ENCODE measurements at regions not wholly inside any gene's neighbourhood (a gene's known extent, or its start where the extent isn't known, plus 50 kb on each side); places are given as distances from the start of the nearest gene placed in this dataset.

DNA sequence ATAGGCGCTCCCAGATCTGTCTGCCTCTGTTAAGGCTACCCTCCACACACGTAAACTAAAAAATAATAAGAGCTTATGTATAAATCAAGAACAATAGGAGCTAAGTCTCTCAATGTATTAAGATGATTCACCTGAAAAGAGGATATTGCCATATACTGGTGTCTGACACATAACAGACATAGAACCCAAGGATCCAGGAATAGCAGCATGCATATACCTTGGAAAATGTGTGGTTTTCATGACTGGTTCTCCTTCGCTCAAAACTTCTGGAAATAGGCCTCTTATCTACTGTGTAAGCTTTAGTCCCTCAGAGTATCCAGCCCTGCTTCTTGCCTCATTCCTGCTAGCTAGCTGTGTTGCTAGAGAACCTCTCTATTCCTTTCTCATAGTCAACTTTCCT lies 203.7 kb upstream of the SLITRK2 start:
- TF ChIP-seq, protein P1, sequence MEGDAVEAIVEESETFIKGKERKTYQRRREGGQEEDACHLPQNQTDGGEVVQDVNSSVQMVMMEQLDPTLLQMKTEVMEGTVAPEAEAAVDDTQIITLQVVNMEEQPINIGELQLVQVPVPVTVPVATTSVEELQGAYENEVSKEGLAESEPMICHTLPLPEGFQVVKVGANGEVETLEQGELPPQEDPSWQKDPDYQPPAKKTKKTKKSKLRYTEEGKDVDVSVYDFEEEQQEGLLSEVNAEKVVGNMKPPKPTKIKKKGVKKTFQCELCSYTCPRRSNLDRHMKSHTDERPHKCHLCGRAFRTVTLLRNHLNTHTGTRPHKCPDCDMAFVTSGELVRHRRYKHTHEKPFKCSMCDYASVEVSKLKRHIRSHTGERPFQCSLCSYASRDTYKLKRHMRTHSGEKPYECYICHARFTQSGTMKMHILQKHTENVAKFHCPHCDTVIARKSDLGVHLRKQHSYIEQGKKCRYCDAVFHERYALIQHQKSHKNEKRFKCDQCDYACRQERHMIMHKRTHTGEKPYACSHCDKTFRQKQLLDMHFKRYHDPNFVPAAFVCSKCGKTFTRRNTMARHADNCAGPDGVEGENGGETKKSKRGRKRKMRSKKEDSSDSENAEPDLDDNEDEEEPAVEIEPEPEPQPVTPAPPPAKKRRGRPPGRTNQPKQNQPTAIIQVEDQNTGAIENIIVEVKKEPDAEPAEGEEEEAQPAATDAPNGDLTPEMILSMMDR (IDR thresholded peaks at IDR 0.05; ENCODE audit: poor library complexity): no peak
- TF ChIP-seq EZH2 (IDR thresholded peaks at IDR 0.05; ENCODE audit: borderline replicate concordance): no peak
- no peak for TF ChIP-seq EZH2phosphoT487 (IDR thresholded peaks at IDR 0.05; ENCODE audit: low read depth, severe bottlenecking, unreplicated experiment)

Measured in hepatocyte (in vitro differentiated cells).